ENCODE measurements at regions not wholly inside any gene's neighbourhood (a gene's known extent, or its start where the extent isn't known, plus 50 kb on each side); places are given as distances from the start of the nearest gene placed in this dataset.

- TF ChIP-seq CTCF (IDR thresholded peaks at IDR 0.05): no peak
- no peak for TF ChIP-seq POLR2A (IDR thresholded peaks at IDR 0.05)
These were observed 140.4 kb downstream of the TUSC1 start for GRCh38 chr9:25537808-25538207.

Measured in Peyer's patch (tissue), 4 donors.